A673 (cell line): ENCODE measurements at regions not wholly inside any gene's neighbourhood (a gene's known extent, or its start where the extent isn't known, plus 50 kb on each side); places are given as distances from the start of the nearest gene placed in this dataset.

ENCODE experiments used
- EZH2 ChIP-seq: fragments of 200-600 bp; sonication (generic); IDR thresholded peaks from 2 replicates; pipeline ENCODE4 v1.6.1; 2017; ENCODE audit warnings: borderline replicate concordance, low read depth, mild to moderate bottlenecking, mixed read lengths, antibody characterized with exemption, low read length; ENCODE audit not compliant: poor library complexity, severe bottlenecking
- TF ChIP-seq, protein P1 (sequence below): fragments of 300-800, 200-600 bp; sonication (generic); conservative IDR thresholded peaks from 2 replicates; pipeline ENCODE4 v1.5.1; 2017; ENCODE audit warnings: low read depth, mild to moderate bottlenecking, antibody characterized with exemption, low read length, moderate library complexity, mixed read lengths

- TF ChIP-seq, protein P1, sequence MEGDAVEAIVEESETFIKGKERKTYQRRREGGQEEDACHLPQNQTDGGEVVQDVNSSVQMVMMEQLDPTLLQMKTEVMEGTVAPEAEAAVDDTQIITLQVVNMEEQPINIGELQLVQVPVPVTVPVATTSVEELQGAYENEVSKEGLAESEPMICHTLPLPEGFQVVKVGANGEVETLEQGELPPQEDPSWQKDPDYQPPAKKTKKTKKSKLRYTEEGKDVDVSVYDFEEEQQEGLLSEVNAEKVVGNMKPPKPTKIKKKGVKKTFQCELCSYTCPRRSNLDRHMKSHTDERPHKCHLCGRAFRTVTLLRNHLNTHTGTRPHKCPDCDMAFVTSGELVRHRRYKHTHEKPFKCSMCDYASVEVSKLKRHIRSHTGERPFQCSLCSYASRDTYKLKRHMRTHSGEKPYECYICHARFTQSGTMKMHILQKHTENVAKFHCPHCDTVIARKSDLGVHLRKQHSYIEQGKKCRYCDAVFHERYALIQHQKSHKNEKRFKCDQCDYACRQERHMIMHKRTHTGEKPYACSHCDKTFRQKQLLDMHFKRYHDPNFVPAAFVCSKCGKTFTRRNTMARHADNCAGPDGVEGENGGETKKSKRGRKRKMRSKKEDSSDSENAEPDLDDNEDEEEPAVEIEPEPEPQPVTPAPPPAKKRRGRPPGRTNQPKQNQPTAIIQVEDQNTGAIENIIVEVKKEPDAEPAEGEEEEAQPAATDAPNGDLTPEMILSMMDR, result no peak
- no peak for TF ChIP-seq EZH2
Observed at GRCh38 chr10:31100115-31100601, 68.5 kb upstream of the ZNF438 start.
